MM.1S (cell line): ENCODE measurements at regions not wholly inside any gene's neighbourhood (a gene's known extent, or its start where the extent isn't known, plus 50 kb on each side); places are given as distances from the start of the nearest gene placed in this dataset.

Experiments
- CTCF ChIP-seq: fragments of 300-600 bp; sonication (generic); IDR thresholded peaks from 2 replicates; pipeline ENCODE4 v1.5.1; 2016; ENCODE audit warnings: antibody characterized with exemption, low read length, mixed read lengths
- EZH2phosphoT487 ChIP-seq: fragments of 300-600 bp; sonication (generic); IDR thresholded peaks from 2 replicates; pipeline ENCODE4 v1.6.1; 2018; ENCODE audit warnings: antibody characterized with exemption, low read length

GRCh38 chr9:87233899-87234455, 263.7 kb upstream of the DAPK1 start:
- TF ChIP-seq CTCF (no peak), EZH2phosphoT487 (no peak)
